SU-DHL-6 (cell line): ENCODE measurements at regions not wholly inside any gene's neighbourhood (a gene's known extent, or its start where the extent isn't known, plus 50 kb on each side); places are given as distances from the start of the nearest gene placed in this dataset.
"Not testable (repeated sequence)": the region's sequence is repeated elsewhere in the genome, so short reads cannot be mapped to it uniquely, and the experiment has no call there.

ENCODE experiments used
- H2AFZ ChIP-seq: fragments of 200-600 bp; sonication (generic); 2 replicates; pipeline ENCODE4 v1.6.1; 2014; ENCODE audit warnings: low read depth, mild to moderate bottlenecking, moderate library complexity, mixed read lengths, antibody characterized with exemption, low read length; ENCODE audit not compliant: severe bottlenecking
- H3F3A ChIP-seq: fragments of 200-600 bp; shearing (Covaris generic); 2 replicates; pipeline ENCODE4 v1.6.0; 2016; ENCODE audit warnings: antibody characterized with exemption, mild to moderate bottlenecking; ENCODE audit not compliant: insufficient read depth
- H3K27ac ChIP-seq: fragments of 200-600 bp; sonication (generic); 2 replicates; pipeline ENCODE4 v1.5.1; 2016; ENCODE audit warnings: low read depth, mild to moderate bottlenecking, low read length, moderate library complexity, mixed read lengths
- H3K27me3 ChIP-seq: fragments of 200-600 bp; sonication (generic), shearing (Covaris generic); 2 replicates; pipeline ENCODE4 v1.6.0; 2014; ENCODE audit warnings: mild to moderate bottlenecking, low read length
- H3K36me3 ChIP-seq: fragments of 200-600 bp; sonication (generic); 2 replicates; pipeline ENCODE4 v1.6.1; 2014; ENCODE audit warnings: mild to moderate bottlenecking, low read length, mixed read lengths
- H3K4me2 ChIP-seq: fragments of 300-600, 200-600 bp; shearing (Covaris generic), sonication (generic); 2 replicates; pipeline ENCODE4 v1.6.0; 2014; ENCODE audit warnings: low read length, low read depth, mild to moderate bottlenecking; ENCODE audit not compliant: poor library complexity, severe bottlenecking
- H3K4me3 ChIP-seq: fragments of 200-600 bp; sonication (generic); 2 replicates; pipeline ENCODE4 v1.5.1; 2014; ENCODE audit warnings: antibody characterized with exemption, low read length, mild to moderate bottlenecking, mixed read lengths; ENCODE audit not compliant: insufficient read depth, poor library complexity, severe bottlenecking
- H3K79me2 ChIP-seq: fragments of 200-600 bp; sonication (generic); 2 replicates; pipeline ENCODE4 v1.6.1; 2014; ENCODE audit warnings: mild to moderate bottlenecking, low read length, moderate library complexity; ENCODE audit not compliant: insufficient read depth
- H3K9ac ChIP-seq: fragments of 200-600 bp; sonication (generic); 2 replicates; pipeline ENCODE4 v1.7.0; 2014; ENCODE audit warnings: mild to moderate bottlenecking, low read length
- H3K9me2 ChIP-seq: fragments of 200-600 bp; sonication (generic); replicated peaks from 2 replicates; pipeline ENCODE4 v1.6.1; 2014; ENCODE audit warnings: low read length; ENCODE audit not compliant: insufficient read depth
- H3K9me3 ChIP-seq: fragments of 200-600 bp; sonication (generic); 2 replicates; pipeline ENCODE4 v1.6.1; 2014; ENCODE audit warnings: low read length, mixed read lengths; ENCODE audit not compliant: insufficient read depth
- H4K20me1 ChIP-seq: fragments of 200-600 bp; sonication (generic); 2 replicates; pipeline ENCODE4 v1.6.1; 2014; ENCODE audit warnings: low read depth, mild to moderate bottlenecking, antibody characterized with exemption, low read length, moderate library complexity, mixed read lengths
- CTCF ChIP-seq: fragments of 200-600 bp; sonication (generic); IDR thresholded peaks from one replicate; pipeline ENCODE4 v1.5.1; 2017; ENCODE audit warnings: antibody characterized with exemption, mild to moderate bottlenecking, low read length, moderate library complexity; ENCODE audit not compliant: insufficient read depth, poor library complexity, severe bottlenecking
- EZH2phosphoT487 ChIP-seq: fragments of 200-600 bp; sonication (generic), shearing (Covaris generic); conservative IDR thresholded peaks from 2 replicates; pipeline ENCODE4 v1.6.1; 2018; ENCODE audit warnings: mild to moderate bottlenecking, antibody characterized with exemption, low read length, moderate library complexity, mixed read lengths

DNA sequence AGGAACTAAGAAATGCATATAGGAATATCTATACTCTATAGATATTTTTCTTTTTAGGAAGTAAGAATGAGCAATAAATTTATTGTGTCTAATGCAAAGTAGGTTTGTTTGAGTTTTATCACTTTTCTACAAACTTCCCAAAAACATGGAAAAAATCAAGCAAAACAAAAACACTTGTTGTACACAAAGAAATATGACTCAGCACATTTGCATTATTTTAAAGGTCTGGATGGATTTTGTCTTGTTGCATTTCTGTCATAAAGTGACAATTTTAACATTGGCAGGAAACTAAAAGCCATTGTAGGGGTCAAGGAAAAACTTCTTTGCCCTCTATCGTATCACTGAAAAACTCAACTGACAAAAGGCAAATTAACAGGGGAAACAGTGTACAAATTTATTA is 267.2 kb downstream of the PYDC2 start:
- H3K36me3 ChIP-seq, result no peaks in the 10 kb centered on the region
- H2AFZ ChIP-seq, result no peak overlapping the region

DNA sequence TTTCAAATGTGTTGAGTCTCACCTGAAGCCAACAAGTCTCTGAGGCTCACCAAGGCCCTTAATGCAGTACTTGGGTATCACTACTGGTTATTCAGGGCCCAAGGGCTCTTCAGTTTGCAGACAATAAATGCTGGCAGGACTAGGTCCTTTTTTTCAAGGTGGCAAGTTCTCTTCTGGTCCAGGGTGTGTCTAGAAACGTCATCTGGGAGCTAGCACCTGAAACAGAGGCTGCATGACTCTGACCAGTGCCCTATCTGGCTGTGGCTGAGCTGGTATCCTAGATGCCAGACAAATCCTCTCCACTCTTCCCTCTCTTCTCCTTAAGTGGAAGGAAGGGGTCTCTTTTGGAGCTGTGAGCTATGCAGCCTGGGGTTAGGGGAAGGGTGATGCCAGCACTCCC is 276.8 kb downstream of the PYDC2 start:
- H3F3A ChIP-seq, result no peaks in the 10 kb centered on the region
- no peaks in the 10 kb centered on the region for H3K9me3 ChIP-seq
- H3K9me2 ChIP-seq, result no peaks in the 10 kb centered on the region
- no peaks in the 10 kb centered on the region for H3K36me3 ChIP-seq
- H3K4me3 ChIP-seq, result no peak overlapping the region
- no peaks in the 10 kb centered on the region for H4K20me1 ChIP-seq
- H3K4me2 ChIP-seq, result no peak overlapping the region
- no peak overlapping the region for H2AFZ ChIP-seq
- no peaks in the 10 kb centered on the region for H3K79me2 ChIP-seq
- H3K27ac ChIP-seq, result no peak overlapping the region
- no peak for TF ChIP-seq EZH2phosphoT487
- no peak for TF ChIP-seq CTCF
- no peak overlapping the region for H3K9ac ChIP-seq
- H3K27me3 ChIP-seq, result no peaks in the 10 kb centered on the region

More for the DNA sequence above, 267.2 kb downstream of the PYDC2 start:
- H3K27ac ChIP-seq, result no peak overlapping the region
- H3K4me3 ChIP-seq, result no peak overlapping the region
- TF ChIP-seq EZH2phosphoT487 (no peak), CTCF (no peak)
- no peaks in the 10 kb centered on the region for H3F3A ChIP-seq
- H3K9me3 ChIP-seq, result no peaks in the 10 kb centered on the region
- H3K4me2 ChIP-seq, result no peak overlapping the region
- no peak overlapping the region for H3K9ac ChIP-seq
- no peaks in the 10 kb centered on the region for H3K27me3 ChIP-seq
- no peaks in the 10 kb centered on the region for H4K20me1 ChIP-seq
- no peaks in the 10 kb centered on the region for H3K79me2 ChIP-seq
- H3K9me2 ChIP-seq, result no peaks in the 10 kb centered on the region

DNA sequence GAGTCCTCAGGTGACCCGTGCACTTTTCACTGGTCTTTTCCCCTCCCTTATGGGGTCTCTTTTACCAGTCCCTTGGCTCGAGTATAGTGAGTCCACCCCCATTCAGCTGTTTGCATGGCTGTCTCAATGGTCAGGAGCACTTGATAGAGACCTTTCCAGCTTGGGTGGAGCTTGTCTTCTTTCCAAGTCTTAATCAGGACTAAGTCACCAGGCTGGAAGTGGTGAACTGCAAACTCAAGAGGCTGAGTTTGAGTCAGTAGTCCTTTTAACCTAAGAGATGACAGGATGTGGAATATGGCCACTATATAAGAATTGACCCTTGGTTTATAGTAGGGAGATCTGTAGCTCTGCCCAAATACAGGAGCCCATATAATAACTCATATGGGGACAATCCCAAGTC is 279.7 kb downstream of the PYDC2 start:
- TF ChIP-seq CTCF (no peak), EZH2phosphoT487 (no peak)
- Histone ChIP-seq H3F3A (no peaks in the 10 kb centered on the region), H3K36me3 (no peaks in the 10 kb centered on the region), H2AFZ (no peak overlapping the region), H4K20me1 (no peaks in the 10 kb centered on the region), H3K4me3 (no peak overlapping the region), H3K27ac (no peak overlapping the region), H3K4me2 (no peak overlapping the region), H3K79me2 (no peaks in the 10 kb centered on the region), H3K9me2 (no peaks in the 10 kb centered on the region), H3K9me3 (no peaks in the 10 kb centered on the region), H3K9ac (no peak overlapping the region), H3K27me3 (no peaks in the 10 kb centered on the region)

- H3K36me3 ChIP-seq, H3K9me2 ChIP-seq, H3K27me3 ChIP-seq, H4K20me1 ChIP-seq, H3K79me2 ChIP-seq, H3K4me3 ChIP-seq, H3K4me2 ChIP-seq, H3K27ac ChIP-seq, H3F3A ChIP-seq, H3K9ac ChIP-seq, H3K9me3 ChIP-seq, H2AFZ ChIP-seq: not testable (repeated sequence)
Observed at GRCh38 chr3:191741847-191742350, 280.9 kb downstream of the PYDC2 start.
